PC-3 (cell line): ENCODE measurements at regions not wholly inside any gene's neighbourhood (a gene's known extent, or its start where the extent isn't known, plus 50 kb on each side); places are given as distances from the start of the nearest gene placed in this dataset.
"Not testable (repeated sequence)": the region's sequence is repeated elsewhere in the genome, so short reads cannot be mapped to it uniquely, and the experiment has no call there.

Experiments
- ATAC-seq: fragments of 200-7000 bp; cut with Tn5 transposase; 2 replicates; pipeline ENCODE4 v1.9.1; 2020; ENCODE audit warnings: mild to moderate bottlenecking, moderate library complexity
- BruUV-seq: library from RNA; stranded (reverse); fragments of 400-500 nt; replicated peaks from 2 replicates; lab custom pipeline; 2021; lab: Mats Ljungman, UMichigan
- CTCF ChIA-PET: fragments of 300-600 bp; sonication (Branson Sonifier 250); formaldehyde crosslinking; loops from one replicate; lab custom pipeline; 2022; ENCODE audit warnings: antibody characterized with exemption; lab: Charles Lee
- POLR2A ChIA-PET: fragments of 300-600 bp; sonication (Branson Sonifier 250); formaldehyde crosslinking; loops from one replicate; lab custom pipeline; 2022; ENCODE audit warnings: antibody characterized with exemption; ENCODE audit not compliant: unreplicated experiment; lab: Charles Lee
- DNase-seq: peaks from one replicate; pipeline ENCODE4 v3.0.0-alpha.2; 2015
- H2AFZ ChIP-seq: fragments of 300-600 bp; sonication (generic); 2 replicates; pipeline ENCODE4 v1.6.0; 2016; ENCODE audit warnings: antibody characterized with exemption, low read length
- H3F3A ChIP-seq: fragments of 300-600 bp; sonication (generic); one replicate; pipeline ENCODE4 v1.6.0; 2017; ENCODE audit warnings: antibody characterized with exemption, low read length, control low read depth, mild to moderate bottlenecking; ENCODE audit not compliant: unreplicated experiment
- H3K27ac ChIP-seq: fragments of 300-600 bp; sonication (generic); 2 replicates; pipeline ENCODE4 v1.5.1; 2016; ENCODE audit warnings: mild to moderate bottlenecking, low read length
- H3K27me3 ChIP-seq: fragments of 300-600 bp; sonication (generic); 2 replicates; pipeline ENCODE4 v1.6.1; 2016; ENCODE audit warnings: low read length, mixed read lengths
- H3K36me3 ChIP-seq: fragments of 300-600 bp; sonication (generic); 2 replicates; pipeline ENCODE4 v1.6.1; 2016; ENCODE audit warnings: low read depth, mixed run types, low read length, mixed read lengths
- H3K4me1 ChIP-seq: fragments of 300-600 bp; sonication (generic); 2 replicates; pipeline ENCODE4 v1.5.1; 2016; ENCODE audit warnings: low read length; ENCODE audit not compliant: insufficient read depth
- H3K4me2 ChIP-seq: fragments of 300-600 bp; sonication (generic); 2 replicates; pipeline ENCODE4 v1.6.0; 2016; ENCODE audit warnings: low read length
- H3K4me3 ChIP-seq: fragments of 300-600 bp; sonication (generic); 2 replicates; pipeline ENCODE4 v1.5.1; 2016; ENCODE audit warnings: mild to moderate bottlenecking, low read length, mixed read lengths
- H3K79me2 ChIP-seq: fragments of 300-600 bp; sonication (generic); 2 replicates; pipeline ENCODE4 v1.6.1; 2017; ENCODE audit warnings: low read length, mixed read lengths
- H3K9ac ChIP-seq: fragments of 300-600 bp; sonication (generic); 2 replicates; pipeline ENCODE4 v1.6.0; 2016; ENCODE audit warnings: mild to moderate bottlenecking, low read length
- H3K9me2 ChIP-seq: fragments of 300-600 bp; sonication (generic); replicated peaks from 2 replicates; pipeline ENCODE4 v1.6.1; 2016; ENCODE audit warnings: mixed run types, low read length, mixed read lengths
- H3K9me3 ChIP-seq: fragments of 300-600 bp; sonication (generic); 2 replicates; pipeline ENCODE4 v1.6.1; 2016; ENCODE audit warnings: low read length, mixed read lengths
- H4K20me1 ChIP-seq: fragments of 300-600 bp; sonication (generic); 2 replicates; pipeline ENCODE4 v1.6.1; 2016; ENCODE audit warnings: low read length, mixed read lengths
- CTCF ChIP-seq: fragments of 300-600 bp; sonication (generic); conservative IDR thresholded peaks from 2 replicates; pipeline ENCODE4 v1.5.1; 2017; ENCODE audit warnings: antibody characterized with exemption, low read depth, mild to moderate bottlenecking, low read length
- EZH2 ChIP-seq: fragments of 300-600 bp; sonication (generic); IDR thresholded peaks from one replicate; pipeline ENCODE4 v1.6.1; 2017; ENCODE audit warnings: antibody characterized with exemption, mild to moderate bottlenecking, low read length; ENCODE audit not compliant: unreplicated experiment
- EZH2phosphoT487 ChIP-seq: fragments of 300-600 bp; sonication (generic); IDR thresholded peaks from 2 replicates; pipeline ENCODE4 v1.6.1; 2018; ENCODE audit warnings: mild to moderate bottlenecking, antibody characterized with exemption, low read length, borderline replicate concordance
- intact Hi-C: fragments of 100-400 bp; cut with micrococcal nuclease; formaldehyde crosslinking; loops from 2 replicates; pipeline ENCODE4 v1.9.0; 2023

- H3K27me3 ChIP-seq: not testable (repeated sequence)
These were observed 80.3 kb downstream of the ANXA5 start for GRCh38 chr4:121616449-121616848.

GRCh38 chr4:121614101-121614500, 82.7 kb downstream of the ANXA5 start:
- ATAC-seq (no peak), DNase-seq (no peak)
- Histone ChIP-seq H2AFZ (no peak overlapping the region), H3K9ac (no peak overlapping the region), H3K4me3 (no peak overlapping the region), H3K79me2 (no peaks in the 10 kb centered on the region), H3K36me3 (no peaks in the 10 kb centered on the region), H3K27ac (no peak overlapping the region), H3K9me3 (no peaks in the 10 kb centered on the region), H3K4me2 (no peak overlapping the region), H3K9me2 (no peaks in the 10 kb centered on the region), H3F3A (no peaks in the 10 kb centered on the region), H4K20me1 (no peaks in the 10 kb centered on the region), H3K27me3 (no peaks in the 10 kb centered on the region), H3K4me1 (no peaks in the 10 kb centered on the region)
- intact Hi-C loops: no loop called here
- BruUV-seq: no TSS peak
- ChIA-PET CTCF (no interaction called here), POLR2A (no interaction called here)
- no peak for TF ChIP-seq EZH2phosphoT487
- TF ChIP-seq EZH2: no peak
- no peak for TF ChIP-seq CTCF

More at GRCh38 chr4:121616449-121616848, 80.3 kb downstream of the ANXA5 start:
- H3K4me3 ChIP-seq, H3K36me3 ChIP-seq, H3K9me2 ChIP-seq, POLR2A ChIA-PET, H3F3A ChIP-seq, BruUV-seq, H3K4me1 ChIP-seq, CTCF ChIA-PET, ATAC-seq, H2AFZ ChIP-seq, DNase-seq, H4K20me1 ChIP-seq, H3K9ac ChIP-seq, H3K27ac ChIP-seq, H3K9me3 ChIP-seq, H3K4me2 ChIP-seq, H3K79me2 ChIP-seq, intact Hi-C loops: not testable (repeated sequence)

GRCh38 chr4:121599049-121599448, 97.7 kb downstream of the ANXA5 start:
- TF ChIP-seq EZH2 (no peak), CTCF (no peak), EZH2phosphoT487 (no peak)
- intact Hi-C loops: no loop called here
- ChIA-PET POLR2A (no interaction called here), CTCF (no interaction called here)
- no peak overlapping the region for H2AFZ ChIP-seq
- DNase-seq: no peak
- no peaks in the 10 kb centered on the region for H4K20me1 ChIP-seq
- no TSS peak for BruUV-seq
- H3K79me2 ChIP-seq: no peaks in the 10 kb centered on the region
- H3K9me3 ChIP-seq: no peaks in the 10 kb centered on the region
- H3K27me3 ChIP-seq: no peaks in the 10 kb centered on the region
- no peak overlapping the region for H3K9ac ChIP-seq
- H3K36me3 ChIP-seq: no peaks in the 10 kb centered on the region
- H3K4me2 ChIP-seq: no peak overlapping the region
- H3K27ac ChIP-seq: no peak overlapping the region
- H3K4me1 ChIP-seq: no peaks in the 10 kb centered on the region
- H3F3A ChIP-seq: no peaks in the 10 kb centered on the region
- ATAC-seq: no peak
- H3K4me3 ChIP-seq: no peak overlapping the region
- no peaks in the 10 kb centered on the region for H3K9me2 ChIP-seq
